ENCODE measurements at regions not wholly inside any gene's neighbourhood (a gene's known extent, or its start where the extent isn't known, plus 50 kb on each side); places are given as distances from the start of the nearest gene placed in this dataset.
"Not testable (repeated sequence)": the region's sequence is repeated elsewhere in the genome, so short reads cannot be mapped to it uniquely, and the experiment has no call there.

GRCh38 chr9:87386490-87387025 is 111.1 kb upstream of the DAPK1 start:
- ChIA-PET POLR2A (no interaction called here), CTCF (no interaction called here)

- POLR2A ChIA-PET, result no interaction called here
- CTCF ChIA-PET, result no interaction called here
These were observed 110.2 kb upstream of the DAPK1 start for GRCh38 chr9:87387351-87388011.

GRCh38 chr9:87388708-87389107 is 109.0 kb upstream of the DAPK1 start:
- CTCF ChIA-PET, POLR2A ChIA-PET: not testable (repeated sequence)

GRCh38 chr9:87389936-87390335 is 107.7 kb upstream of the DAPK1 start:
- ChIA-PET CTCF (no interaction called here), POLR2A (no interaction called here)

- POLR2A ChIA-PET, result no interaction called here
- CTCF ChIA-PET, result no interaction called here
These were observed 107.3 kb upstream of the DAPK1 start for GRCh38 chr9:87390361-87390760.

- CTCF ChIA-PET, result no interaction called here
These were observed 105.6 kb upstream of the DAPK1 start for GRCh38 chr9:87392086-87392485.

GRCh38 chr9:87393706-87394230 is 103.9 kb upstream of the DAPK1 start:
- CTCF ChIA-PET, result no interaction called here
- POLR2A ChIA-PET, result no interaction called here

More at GRCh38 chr9:87392086-87392485, 105.6 kb upstream of the DAPK1 start:
- POLR2A ChIA-PET, result no interaction called here

GRCh38 chr9:87395804-87396479 is 101.7 kb upstream of the DAPK1 start:
- ChIA-PET POLR2A (no interaction called here), CTCF (no interaction called here)

- CTCF ChIA-PET, result no interaction called here
- POLR2A ChIA-PET, result no interaction called here
These were observed 96.0 kb upstream of the DAPK1 start for GRCh38 chr9:87401681-87402080.

- ChIA-PET POLR2A (no interaction called here), CTCF (no interaction called here)
These were observed 95.1 kb upstream of the DAPK1 start for GRCh38 chr9:87402537-87402936.

GRCh38 chr9:87405677-87406542 is 91.8 kb upstream of the DAPK1 start:
- ChIA-PET CTCF (no interaction called here), POLR2A (no interaction called here)

- CTCF ChIA-PET, result no interaction called here
- POLR2A ChIA-PET, result no interaction called here
These were observed 91.0 kb upstream of the DAPK1 start for GRCh38 chr9:87406543-87407166.

GRCh38 chr9:87410047-87411005 is 87.3 kb upstream of the DAPK1 start:
- POLR2A ChIA-PET, CTCF ChIA-PET: not testable (repeated sequence)

GRCh38 chr9:87420884-87421283 is 76.8 kb upstream of the DAPK1 start:
- CTCF ChIA-PET, result no interaction called here

GRCh38 chr9:87421734-87422133 is 75.9 kb upstream of the DAPK1 start:
- CTCF ChIA-PET, result interaction anchor here (0.7 kb wide), 1 partner anchor 849 kb away, joined by 4 read pairs; no protein-coding TSS in a partner anchor
- POLR2A ChIA-PET, result no interaction called here

More at GRCh38 chr9:87420884-87421283, 76.8 kb upstream of the DAPK1 start:
- POLR2A ChIA-PET, result no interaction called here

- ChIA-PET CTCF (no interaction called here), POLR2A (no interaction called here)
These were observed 74.7 kb upstream of the DAPK1 start for GRCh38 chr9:87422999-87423398.

GRCh38 chr9:87423885-87424284 is 73.8 kb upstream of the DAPK1 start:
- POLR2A ChIA-PET, CTCF ChIA-PET: not testable (repeated sequence)

GRCh38 chr9:87425202-87425601 is 72.5 kb upstream of the DAPK1 start:
- POLR2A ChIA-PET, result no interaction called here
- CTCF ChIA-PET, result no interaction called here

GRCh38 chr9:87427851-87428506 is 69.7 kb upstream of the DAPK1 start:
- CTCF ChIA-PET, result no interaction called here
- POLR2A ChIA-PET, result no interaction called here
